ENCODE measurements at regions not wholly inside any gene's neighbourhood (a gene's known extent, or its start where the extent isn't known, plus 50 kb on each side); places are given as distances from the start of the nearest gene placed in this dataset.

DNA sequence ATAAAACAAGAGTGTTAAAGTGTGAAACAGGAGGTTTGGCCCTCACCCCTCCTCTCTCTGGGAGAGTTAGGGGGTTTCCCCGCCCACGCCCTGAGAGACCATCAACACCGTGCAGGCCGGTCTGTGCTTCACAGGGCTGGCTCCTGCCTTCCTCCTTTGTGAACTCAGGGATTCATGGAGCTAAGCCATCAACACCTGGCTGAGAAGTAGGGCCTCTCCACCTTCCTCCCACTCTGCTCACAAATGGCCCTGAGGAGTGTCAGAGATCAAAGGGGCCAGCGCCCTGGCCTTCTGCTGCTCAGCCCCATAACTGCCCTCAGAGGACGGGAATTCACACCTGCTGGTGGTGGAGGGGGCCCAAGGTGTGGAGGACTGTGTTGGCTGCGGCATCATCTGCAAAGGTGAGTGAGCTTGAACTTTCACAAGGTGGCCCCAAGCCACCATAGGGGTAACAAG, 88.6 kb downstream of the PSMB1 start:
- TF ChIP-seq, protein P1, sequence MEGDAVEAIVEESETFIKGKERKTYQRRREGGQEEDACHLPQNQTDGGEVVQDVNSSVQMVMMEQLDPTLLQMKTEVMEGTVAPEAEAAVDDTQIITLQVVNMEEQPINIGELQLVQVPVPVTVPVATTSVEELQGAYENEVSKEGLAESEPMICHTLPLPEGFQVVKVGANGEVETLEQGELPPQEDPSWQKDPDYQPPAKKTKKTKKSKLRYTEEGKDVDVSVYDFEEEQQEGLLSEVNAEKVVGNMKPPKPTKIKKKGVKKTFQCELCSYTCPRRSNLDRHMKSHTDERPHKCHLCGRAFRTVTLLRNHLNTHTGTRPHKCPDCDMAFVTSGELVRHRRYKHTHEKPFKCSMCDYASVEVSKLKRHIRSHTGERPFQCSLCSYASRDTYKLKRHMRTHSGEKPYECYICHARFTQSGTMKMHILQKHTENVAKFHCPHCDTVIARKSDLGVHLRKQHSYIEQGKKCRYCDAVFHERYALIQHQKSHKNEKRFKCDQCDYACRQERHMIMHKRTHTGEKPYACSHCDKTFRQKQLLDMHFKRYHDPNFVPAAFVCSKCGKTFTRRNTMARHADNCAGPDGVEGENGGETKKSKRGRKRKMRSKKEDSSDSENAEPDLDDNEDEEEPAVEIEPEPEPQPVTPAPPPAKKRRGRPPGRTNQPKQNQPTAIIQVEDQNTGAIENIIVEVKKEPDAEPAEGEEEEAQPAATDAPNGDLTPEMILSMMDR (IDR thresholded peaks at IDR 0.05) = no peak
- TF ChIP-seq EP300 (IDR thresholded peaks at IDR 0.05) = no peak
